SU-DHL-6 (cell line): ENCODE measurements at regions not wholly inside any gene's neighbourhood (a gene's known extent, or its start where the extent isn't known, plus 50 kb on each side); places are given as distances from the start of the nearest gene placed in this dataset.

Experiments
- H2AFZ ChIP-seq: fragments of 200-600 bp; sonication (generic); 2 replicates; pipeline ENCODE4 v1.6.1; 2014; ENCODE audit warnings: low read depth, mild to moderate bottlenecking, moderate library complexity, mixed read lengths, antibody characterized with exemption, low read length; ENCODE audit not compliant: severe bottlenecking
- H3F3A ChIP-seq: fragments of 200-600 bp; shearing (Covaris generic); 2 replicates; pipeline ENCODE4 v1.6.0; 2016; ENCODE audit warnings: antibody characterized with exemption, mild to moderate bottlenecking; ENCODE audit not compliant: insufficient read depth
- H3K27ac ChIP-seq: fragments of 200-600 bp; sonication (generic); 2 replicates; pipeline ENCODE4 v1.5.1; 2016; ENCODE audit warnings: low read depth, mild to moderate bottlenecking, low read length, moderate library complexity, mixed read lengths
- H3K27me3 ChIP-seq: fragments of 200-600 bp; sonication (generic), shearing (Covaris generic); 2 replicates; pipeline ENCODE4 v1.6.0; 2014; ENCODE audit warnings: mild to moderate bottlenecking, low read length
- H3K36me3 ChIP-seq: fragments of 200-600 bp; sonication (generic); 2 replicates; pipeline ENCODE4 v1.6.1; 2014; ENCODE audit warnings: mild to moderate bottlenecking, low read length, mixed read lengths
- H3K4me2 ChIP-seq: fragments of 300-600, 200-600 bp; shearing (Covaris generic), sonication (generic); 2 replicates; pipeline ENCODE4 v1.6.0; 2014; ENCODE audit warnings: low read length, low read depth, mild to moderate bottlenecking; ENCODE audit not compliant: poor library complexity, severe bottlenecking
- H3K4me3 ChIP-seq: fragments of 200-600 bp; sonication (generic); 2 replicates; pipeline ENCODE4 v1.5.1; 2014; ENCODE audit warnings: antibody characterized with exemption, low read length, mild to moderate bottlenecking, mixed read lengths; ENCODE audit not compliant: insufficient read depth, poor library complexity, severe bottlenecking
- H3K79me2 ChIP-seq: fragments of 200-600 bp; sonication (generic); 2 replicates; pipeline ENCODE4 v1.6.1; 2014; ENCODE audit warnings: mild to moderate bottlenecking, low read length, moderate library complexity; ENCODE audit not compliant: insufficient read depth
- H3K9ac ChIP-seq: fragments of 200-600 bp; sonication (generic); 2 replicates; pipeline ENCODE4 v1.7.0; 2014; ENCODE audit warnings: mild to moderate bottlenecking, low read length
- H3K9me2 ChIP-seq: fragments of 200-600 bp; sonication (generic); replicated peaks from 2 replicates; pipeline ENCODE4 v1.6.1; 2014; ENCODE audit warnings: low read length; ENCODE audit not compliant: insufficient read depth
- H3K9me3 ChIP-seq: fragments of 200-600 bp; sonication (generic); 2 replicates; pipeline ENCODE4 v1.6.1; 2014; ENCODE audit warnings: low read length, mixed read lengths; ENCODE audit not compliant: insufficient read depth
- H4K20me1 ChIP-seq: fragments of 200-600 bp; sonication (generic); 2 replicates; pipeline ENCODE4 v1.6.1; 2014; ENCODE audit warnings: low read depth, mild to moderate bottlenecking, antibody characterized with exemption, low read length, moderate library complexity, mixed read lengths
- CTCF ChIP-seq: fragments of 200-600 bp; sonication (generic); IDR thresholded peaks from one replicate; pipeline ENCODE4 v1.5.1; 2017; ENCODE audit warnings: antibody characterized with exemption, mild to moderate bottlenecking, low read length, moderate library complexity; ENCODE audit not compliant: insufficient read depth, poor library complexity, severe bottlenecking
- EZH2phosphoT487 ChIP-seq: fragments of 200-600 bp; sonication (generic), shearing (Covaris generic); conservative IDR thresholded peaks from 2 replicates; pipeline ENCODE4 v1.6.1; 2018; ENCODE audit warnings: mild to moderate bottlenecking, antibody characterized with exemption, low read length, moderate library complexity, mixed read lengths

GRCh38 chr4:137587796-137588195 is 55.5 kb upstream of the PCDH18 start:
- Histone ChIP-seq H3K27me3 (no peaks in the 10 kb centered on the region), H3K9me3 (no peaks in the 10 kb centered on the region), H3K4me3 (no peak overlapping the region), H2AFZ (no peak overlapping the region), H4K20me1 (no peaks in the 10 kb centered on the region), H3K4me2 (no peak overlapping the region), H3K27ac (no peak overlapping the region), H3K79me2 (no peaks in the 10 kb centered on the region), H3K9ac (no peak overlapping the region), H3F3A (no peaks in the 10 kb centered on the region), H3K9me2 (no peaks in the 10 kb centered on the region), H3K36me3 (no peaks in the 10 kb centered on the region)
- no peak for TF ChIP-seq CTCF
- no peak for TF ChIP-seq EZH2phosphoT487

GRCh38 chr4:137583671-137584070 is 51.4 kb upstream of the PCDH18 start:
- Histone ChIP-seq H3K4me2 (no peak overlapping the region), H3K27ac (no peak overlapping the region), H3K9me2 (no peaks in the 10 kb centered on the region), H3K9ac (no peak overlapping the region), H3K27me3 (no peaks in the 10 kb centered on the region), H3K36me3 (no peaks in the 10 kb centered on the region), H3K4me3 (no peak overlapping the region), H4K20me1 (no peaks in the 10 kb centered on the region), H3K9me3 (no peaks in the 10 kb centered on the region), H2AFZ (no peak overlapping the region), H3K79me2 (no peaks in the 10 kb centered on the region), H3F3A (no peaks in the 10 kb centered on the region)
- TF ChIP-seq CTCF (no peak), EZH2phosphoT487 (no peak)
